ENCODE measurements at regions not wholly inside any gene's neighbourhood (a gene's known extent, or its start where the extent isn't known, plus 50 kb on each side); places are given as distances from the start of the nearest gene placed in this dataset.
A peak's percentile ranks its signal among the peaks of the same experiment; 100 is the strongest.

DNA sequence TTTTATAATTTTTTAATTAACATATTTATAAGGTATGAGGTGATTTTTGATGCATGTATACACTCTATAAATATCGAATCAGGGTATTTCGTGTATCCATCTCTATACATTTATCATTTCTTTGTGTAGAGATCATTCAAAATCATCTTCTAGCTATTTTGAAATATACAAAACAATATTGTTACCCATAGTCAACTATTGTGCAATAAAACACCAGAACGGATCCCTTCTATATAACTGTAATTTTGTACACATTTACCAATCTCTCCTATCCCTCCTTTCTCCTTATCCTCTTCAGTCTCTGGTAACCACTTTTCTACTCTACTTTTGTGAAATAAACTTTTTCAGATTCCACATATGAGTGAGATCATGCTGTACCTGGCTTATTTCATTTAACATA is 1459.6 kb downstream of the MRPL39 start:
- Histone ChIP-seq H3K4me2 (ENCODE audit: low read length) (no peak overlapping the region), H3K9me3 (replicated peaks; ENCODE audit: low read length) (no peaks in the 10 kb centered on the region), H3K36me3 (ENCODE audit: insufficient read depth, low read length) (no peaks in the 10 kb centered on the region), H3K4me3 (ENCODE audit: low read length) (no peak overlapping the region), H3K4me1 (ENCODE audit: control insufficient read depth, insufficient read depth, low read length) (no peaks in the 10 kb centered on the region), H3K9ac (ENCODE audit: low read depth, low read length) (no peak overlapping the region), H3K27me3 (ENCODE audit: control insufficient read depth, insufficient read depth, low read length) (no peaks in the 10 kb centered on the region)

- Histone ChIP-seq H3K36me3 (ENCODE audit: insufficient read depth, low read length) (no peaks in the 10 kb centered on the region), H3K4me2 (ENCODE audit: low read length) (no peak overlapping the region), H3K4me3 (ENCODE audit: low read length) (no peak overlapping the region), H3K4me1 (ENCODE audit: control insufficient read depth, insufficient read depth, low read length) (no peaks in the 10 kb centered on the region), H3K27me3 (ENCODE audit: control insufficient read depth, insufficient read depth, low read length) (no peaks in the 10 kb centered on the region), H3K9me3 (replicated peaks; ENCODE audit: low read length) (no peaks in the 10 kb centered on the region), H3K9ac (ENCODE audit: low read depth, low read length) (no peak overlapping the region)
Measured at GRCh38 chr21:24131056-24131455, 1476.2 kb downstream of the MRPL39 start.

DNA sequence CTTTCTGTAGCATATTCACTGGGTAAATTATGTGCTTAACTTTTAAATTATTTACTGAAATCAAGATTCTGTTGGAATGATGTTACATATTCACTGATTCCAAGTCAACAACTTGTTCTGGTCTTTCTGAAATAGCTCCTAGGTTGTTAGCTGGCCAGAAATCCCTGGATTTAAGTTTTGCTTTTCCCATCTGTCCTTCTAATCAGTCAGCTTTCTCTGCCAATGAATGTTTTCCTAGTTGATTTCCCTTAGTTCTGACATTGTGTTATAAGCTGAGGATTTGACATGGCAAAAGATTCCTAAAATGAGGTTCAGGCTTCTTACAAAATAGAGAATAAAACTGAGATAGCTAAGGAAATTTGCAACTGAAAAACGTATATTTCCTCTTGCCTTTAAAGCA is 1479.6 kb downstream of the MRPL39 start:
- Histone ChIP-seq H3K4me3 (ENCODE audit: low read length) (no peak overlapping the region), H3K4me2 (ENCODE audit: low read length) (no peak overlapping the region)

DNA sequence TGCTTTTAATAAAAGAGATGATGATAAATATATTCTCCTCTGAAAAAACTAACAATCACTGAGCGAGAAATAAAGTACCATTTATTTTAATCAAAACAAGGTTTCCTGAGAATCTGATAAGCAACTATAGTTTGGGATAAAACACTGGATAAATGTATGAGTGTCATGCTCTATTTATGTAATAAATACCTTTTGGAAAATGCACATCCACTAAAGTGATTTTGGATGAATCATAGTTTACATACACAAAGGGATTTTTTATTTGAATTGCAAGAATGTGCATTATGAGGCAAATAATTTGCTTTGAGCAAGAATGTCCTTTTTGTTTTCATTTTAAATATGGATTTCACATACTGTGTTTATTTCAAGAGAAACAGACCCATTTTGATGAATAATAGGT is 1483.5 kb downstream of the MRPL39 start:
- Histone ChIP-seq H3K9ac (ENCODE audit: low read depth, low read length) (peak overlapping the region; percentile 11), H3K9me3 (replicated peaks; ENCODE audit: low read length) (no peaks in the 10 kb centered on the region), H3K36me3 (ENCODE audit: insufficient read depth, low read length) (no peaks in the 10 kb centered on the region), H3K4me3 (ENCODE audit: low read length) (no peak overlapping the region), H3K4me1 (ENCODE audit: control insufficient read depth, insufficient read depth, low read length) (peaks cover 16% of the 10 kb centered on the region), H3K27me3 (ENCODE audit: control insufficient read depth, insufficient read depth, low read length) (no peaks in the 10 kb centered on the region), H3K4me2 (ENCODE audit: low read length) (peak overlapping the region; percentile 20)

More for the DNA sequence above, 1479.6 kb downstream of the MRPL39 start:
- Histone ChIP-seq H3K36me3 (ENCODE audit: insufficient read depth, low read length) (no peaks in the 10 kb centered on the region), H3K27me3 (ENCODE audit: control insufficient read depth, insufficient read depth, low read length) (no peaks in the 10 kb centered on the region), H3K9ac (ENCODE audit: low read depth, low read length) (no peak overlapping the region), H3K9me3 (replicated peaks; ENCODE audit: low read length) (no peaks in the 10 kb centered on the region), H3K4me1 (ENCODE audit: control insufficient read depth, insufficient read depth, low read length) (peaks cover 6% of the 10 kb centered on the region)

GRCh38 chr21:24118738-24119459 is 1488.4 kb downstream of the MRPL39 start:
- Histone ChIP-seq H3K4me2 (ENCODE audit: low read length) (peak overlapping the region; percentile 64), H3K9me3 (replicated peaks; ENCODE audit: low read length) (no peaks in the 10 kb centered on the region), H3K9ac (ENCODE audit: low read depth, low read length) (no peak overlapping the region), H3K4me3 (ENCODE audit: low read length) (no peak overlapping the region), H3K4me1 (ENCODE audit: control insufficient read depth, insufficient read depth, low read length) (peaks cover 23% of the 10 kb centered on the region), H3K27me3 (ENCODE audit: control insufficient read depth, insufficient read depth, low read length) (no peaks in the 10 kb centered on the region), H3K36me3 (ENCODE audit: insufficient read depth, low read length) (no peaks in the 10 kb centered on the region)

GRCh38 chr21:24115141-24115540 is 1492.1 kb downstream of the MRPL39 start:
- Histone ChIP-seq H3K4me2 (ENCODE audit: low read length) (no peak overlapping the region), H3K4me1 (ENCODE audit: control insufficient read depth, insufficient read depth, low read length) (peaks cover 26% of the 10 kb centered on the region), H3K9ac (ENCODE audit: low read depth, low read length) (no peak overlapping the region), H3K9me3 (replicated peaks; ENCODE audit: low read length) (no peaks in the 10 kb centered on the region), H3K4me3 (ENCODE audit: low read length) (no peak overlapping the region), H3K36me3 (ENCODE audit: insufficient read depth, low read length) (no peaks in the 10 kb centered on the region), H3K27me3 (ENCODE audit: control insufficient read depth, insufficient read depth, low read length) (no peaks in the 10 kb centered on the region)

- Histone ChIP-seq H3K9ac (ENCODE audit: low read depth, low read length) (no peak overlapping the region), H3K36me3 (ENCODE audit: insufficient read depth, low read length) (no peaks in the 10 kb centered on the region), H3K4me1 (ENCODE audit: control insufficient read depth, insufficient read depth, low read length) (peaks cover 9% of the 10 kb centered on the region), H3K27me3 (ENCODE audit: control insufficient read depth, insufficient read depth, low read length) (no peaks in the 10 kb centered on the region), H3K4me3 (ENCODE audit: low read length) (no peak overlapping the region), H3K9me3 (replicated peaks; ENCODE audit: low read length) (no peaks in the 10 kb centered on the region), H3K4me2 (ENCODE audit: low read length) (no peak overlapping the region)
Measured at GRCh38 chr21:24112020-24112419, 1495.3 kb downstream of the MRPL39 start.

DNA sequence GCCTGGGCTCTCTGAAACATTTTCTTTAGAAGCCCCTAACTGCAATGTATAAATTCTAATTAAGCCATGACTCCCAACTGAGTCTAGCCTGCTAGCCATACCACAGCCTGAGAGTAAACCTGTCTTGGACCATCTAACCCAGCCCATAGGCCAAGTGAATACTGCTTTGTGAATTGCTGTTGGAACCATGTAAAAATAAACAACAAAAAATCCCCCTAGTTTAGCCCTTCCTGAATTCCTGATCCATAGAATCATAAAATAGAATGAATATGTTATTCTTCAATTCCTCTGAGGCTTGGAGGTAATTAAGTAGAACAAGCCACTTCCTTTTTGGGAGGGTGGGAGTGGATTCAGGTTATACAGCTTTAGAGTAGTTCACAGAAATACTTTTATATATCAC is 1496.4 kb downstream of the MRPL39 start:
- Histone ChIP-seq H3K4me1 (ENCODE audit: control insufficient read depth, insufficient read depth, low read length) (peaks cover 9% of the 10 kb centered on the region), H3K9me3 (replicated peaks; ENCODE audit: low read length) (no peaks in the 10 kb centered on the region), H3K36me3 (ENCODE audit: insufficient read depth, low read length) (no peaks in the 10 kb centered on the region), H3K4me3 (ENCODE audit: low read length) (no peak overlapping the region), H3K27me3 (ENCODE audit: control insufficient read depth, insufficient read depth, low read length) (no peaks in the 10 kb centered on the region), H3K4me2 (ENCODE audit: low read length) (no peak overlapping the region), H3K9ac (ENCODE audit: low read depth, low read length) (no peak overlapping the region)

GRCh38 chr21:24097181-24097580 is 1510.1 kb downstream of the MRPL39 start:
- Histone ChIP-seq H3K9ac (ENCODE audit: low read depth, low read length) (no peak overlapping the region), H3K4me2 (ENCODE audit: low read length) (no peak overlapping the region), H3K27me3 (ENCODE audit: control insufficient read depth, insufficient read depth, low read length) (no peaks in the 10 kb centered on the region), H3K9me3 (replicated peaks; ENCODE audit: low read length) (no peaks in the 10 kb centered on the region), H3K4me3 (ENCODE audit: low read length) (no peak overlapping the region), H3K4me1 (ENCODE audit: control insufficient read depth, insufficient read depth, low read length) (no peaks in the 10 kb centered on the region), H3K36me3 (ENCODE audit: insufficient read depth, low read length) (no peaks in the 10 kb centered on the region)

DNA sequence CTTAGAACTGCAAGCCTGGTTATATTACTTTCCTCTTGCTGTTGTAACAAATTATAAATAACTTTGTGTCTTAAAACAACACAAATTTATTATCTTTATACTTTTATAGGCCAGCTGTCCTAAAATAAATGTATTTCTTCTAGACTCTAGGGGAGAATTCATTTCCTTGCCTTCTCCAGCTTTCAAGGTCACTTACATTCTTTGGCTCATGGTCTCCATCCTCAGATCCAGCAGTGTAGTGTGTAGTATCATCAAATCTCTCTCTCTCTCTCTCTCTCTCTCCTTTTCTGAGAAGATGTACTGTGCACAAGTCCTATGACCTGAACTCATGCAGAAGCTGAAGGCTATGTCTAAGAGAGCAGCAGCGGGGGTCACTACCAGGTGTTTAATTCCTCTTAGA is 1510.6 kb downstream of the MRPL39 start:
- H3K4me2 ChIP-seq (ENCODE audit: low read length), result no peak overlapping the region
- H3K27me3 ChIP-seq (ENCODE audit: control insufficient read depth, insufficient read depth, low read length), result no peaks in the 10 kb centered on the region
- H3K4me1 ChIP-seq (ENCODE audit: control insufficient read depth, insufficient read depth, low read length), result no peaks in the 10 kb centered on the region
- no peaks in the 10 kb centered on the region for H3K9me3 ChIP-seq (replicated peaks; ENCODE audit: low read length)
- no peak overlapping the region for H3K4me3 ChIP-seq (ENCODE audit: low read length)
- H3K36me3 ChIP-seq (ENCODE audit: insufficient read depth, low read length), result no peaks in the 10 kb centered on the region
- H3K9ac ChIP-seq (ENCODE audit: low read depth, low read length), result no peak overlapping the region

DNA sequence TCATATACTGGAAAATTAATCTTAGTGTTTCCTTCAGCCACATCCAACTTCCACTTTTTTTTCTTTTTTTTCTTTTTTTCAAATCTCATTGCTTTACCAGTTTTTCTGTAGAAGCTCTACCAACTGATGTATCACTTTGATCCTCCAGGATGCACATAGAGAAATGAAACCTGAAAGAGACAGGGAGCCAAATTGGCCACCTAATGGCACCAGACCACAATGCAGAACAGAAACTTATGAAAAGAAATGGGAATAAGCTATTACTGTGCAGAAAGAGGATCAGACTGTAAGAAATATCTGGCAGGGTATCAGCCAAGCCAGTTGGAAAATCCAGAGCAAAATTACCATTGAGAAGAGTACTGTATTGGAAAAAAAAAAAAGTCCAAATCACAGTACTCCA is 1514.2 kb downstream of the MRPL39 start:
- H3K36me3 ChIP-seq (ENCODE audit: insufficient read depth, low read length), result no peaks in the 10 kb centered on the region
- no peaks in the 10 kb centered on the region for H3K9me3 ChIP-seq (replicated peaks; ENCODE audit: low read length)
- H3K4me2 ChIP-seq (ENCODE audit: low read length), result no peak overlapping the region
- H3K27me3 ChIP-seq (ENCODE audit: control insufficient read depth, insufficient read depth, low read length), result no peaks in the 10 kb centered on the region
- H3K4me1 ChIP-seq (ENCODE audit: control insufficient read depth, insufficient read depth, low read length), result no peaks in the 10 kb centered on the region
- no peak overlapping the region for H3K4me3 ChIP-seq (ENCODE audit: low read length)
- no peak overlapping the region for H3K9ac ChIP-seq (ENCODE audit: low read depth, low read length)

- Histone ChIP-seq H3K4me1 (ENCODE audit: control insufficient read depth, insufficient read depth, low read length) (no peaks in the 10 kb centered on the region), H3K36me3 (ENCODE audit: insufficient read depth, low read length) (no peaks in the 10 kb centered on the region), H3K27me3 (ENCODE audit: control insufficient read depth, insufficient read depth, low read length) (no peaks in the 10 kb centered on the region), H3K9ac (ENCODE audit: low read depth, low read length) (no peak overlapping the region), H3K4me3 (ENCODE audit: low read length) (no peak overlapping the region), H3K9me3 (replicated peaks; ENCODE audit: low read length) (no peaks in the 10 kb centered on the region), H3K4me2 (ENCODE audit: low read length) (no peak overlapping the region)
Measured at GRCh38 chr21:24076179-24076578, 1531.1 kb downstream of the MRPL39 start.
